ENCODE measurements at regions not wholly inside any gene's neighbourhood (a gene's known extent, or its start where the extent isn't known, plus 50 kb on each side); places are given as distances from the start of the nearest gene placed in this dataset.
"Not testable (repeated sequence)": the region's sequence is repeated elsewhere in the genome, so short reads cannot be mapped to it uniquely, and the experiment has no call there.

DNA sequence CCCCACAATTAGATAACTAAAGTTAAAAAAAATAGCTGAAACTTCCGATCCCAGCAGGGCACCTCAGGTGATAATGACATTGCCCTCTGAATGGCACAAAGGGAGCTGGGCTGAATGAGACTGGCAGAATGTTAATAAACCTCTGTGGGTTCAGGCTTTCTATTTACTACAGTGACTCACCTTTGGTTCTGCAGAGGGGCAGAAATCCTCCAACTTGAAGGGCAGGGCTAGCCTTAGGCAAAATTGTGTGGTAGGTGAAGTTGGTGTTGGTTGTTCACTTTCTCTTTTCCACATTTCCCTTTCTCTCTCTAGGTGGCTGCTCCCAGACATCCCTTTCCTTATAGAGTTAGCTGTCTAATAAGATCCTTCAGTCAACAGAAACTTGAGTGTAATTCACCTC, 625.2 kb downstream of the EPM2A start:
- no peaks in the 10 kb centered on the region for H3K36me3 ChIP-seq
- no peak for DNase-seq (ENCODE audit: low spot score in 2 of 2)
- no peaks in the 10 kb centered on the region for H3K27me3 ChIP-seq
- no peak overlapping the region for H3K27ac ChIP-seq
- TF ChIP-seq, protein P1, sequence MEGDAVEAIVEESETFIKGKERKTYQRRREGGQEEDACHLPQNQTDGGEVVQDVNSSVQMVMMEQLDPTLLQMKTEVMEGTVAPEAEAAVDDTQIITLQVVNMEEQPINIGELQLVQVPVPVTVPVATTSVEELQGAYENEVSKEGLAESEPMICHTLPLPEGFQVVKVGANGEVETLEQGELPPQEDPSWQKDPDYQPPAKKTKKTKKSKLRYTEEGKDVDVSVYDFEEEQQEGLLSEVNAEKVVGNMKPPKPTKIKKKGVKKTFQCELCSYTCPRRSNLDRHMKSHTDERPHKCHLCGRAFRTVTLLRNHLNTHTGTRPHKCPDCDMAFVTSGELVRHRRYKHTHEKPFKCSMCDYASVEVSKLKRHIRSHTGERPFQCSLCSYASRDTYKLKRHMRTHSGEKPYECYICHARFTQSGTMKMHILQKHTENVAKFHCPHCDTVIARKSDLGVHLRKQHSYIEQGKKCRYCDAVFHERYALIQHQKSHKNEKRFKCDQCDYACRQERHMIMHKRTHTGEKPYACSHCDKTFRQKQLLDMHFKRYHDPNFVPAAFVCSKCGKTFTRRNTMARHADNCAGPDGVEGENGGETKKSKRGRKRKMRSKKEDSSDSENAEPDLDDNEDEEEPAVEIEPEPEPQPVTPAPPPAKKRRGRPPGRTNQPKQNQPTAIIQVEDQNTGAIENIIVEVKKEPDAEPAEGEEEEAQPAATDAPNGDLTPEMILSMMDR (IDR thresholded peaks at IDR 0.05) = no peak
- intact Hi-C loops (cut with DNase I) = no loop called here
- no peak overlapping the region for H3K4me3 ChIP-seq
- no peaks in the 10 kb centered on the region for H3K9me3 ChIP-seq
- H3K4me1 ChIP-seq = no peaks in the 10 kb centered on the region

DNA sequence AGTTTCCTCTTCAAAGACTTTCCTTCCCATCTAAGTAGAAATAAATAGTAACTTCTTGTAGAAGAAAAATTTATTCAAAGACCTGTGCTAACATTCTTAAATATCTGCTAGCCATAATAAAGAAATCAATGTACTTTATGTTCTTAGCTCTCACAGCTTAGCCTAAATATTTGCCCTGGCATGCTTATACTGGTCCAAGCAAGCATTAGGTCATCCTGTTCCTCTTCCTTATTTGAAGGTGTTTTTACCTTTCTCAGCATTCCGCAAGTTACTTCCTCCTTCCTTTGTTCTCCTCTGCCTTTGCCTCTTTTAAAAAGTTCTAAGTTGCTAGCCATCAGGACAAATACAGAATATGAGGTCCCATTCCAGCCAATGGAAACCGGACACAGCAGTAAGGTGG, 623.9 kb downstream of the EPM2A start:
- H3K27ac ChIP-seq; H3K27me3 ChIP-seq; H3K9me3 ChIP-seq; H3K4me3 ChIP-seq; intact Hi-C loops (cut with DNase I); DNase-seq (ENCODE audit: low spot score in 2 of 2); H3K36me3 ChIP-seq; H3K4me1 ChIP-seq: not testable (repeated sequence)

DNA sequence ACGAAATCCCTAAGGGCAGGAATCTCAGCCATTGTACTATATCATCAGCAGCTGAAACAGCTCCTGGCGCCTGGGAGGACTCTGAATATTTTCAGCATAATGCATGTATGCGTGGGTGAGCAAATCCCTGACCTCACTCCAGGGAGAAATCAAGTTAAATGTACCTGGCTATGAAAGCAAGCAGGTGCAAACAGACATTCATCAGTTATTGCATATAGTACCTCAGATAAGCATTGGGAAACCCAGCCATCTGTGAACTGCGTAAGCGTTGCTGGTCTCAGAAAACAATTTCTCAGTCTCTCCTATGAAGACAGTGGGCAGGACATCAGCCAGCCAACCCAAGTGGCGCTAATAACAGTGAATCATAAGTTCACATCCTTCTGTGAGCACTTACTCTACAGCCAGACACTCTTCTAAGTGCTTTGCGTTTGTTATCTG, 622.6 kb downstream of the EPM2A start:
- DNase-seq (ENCODE audit: low spot score in 2 of 2) = no peak

DNA sequence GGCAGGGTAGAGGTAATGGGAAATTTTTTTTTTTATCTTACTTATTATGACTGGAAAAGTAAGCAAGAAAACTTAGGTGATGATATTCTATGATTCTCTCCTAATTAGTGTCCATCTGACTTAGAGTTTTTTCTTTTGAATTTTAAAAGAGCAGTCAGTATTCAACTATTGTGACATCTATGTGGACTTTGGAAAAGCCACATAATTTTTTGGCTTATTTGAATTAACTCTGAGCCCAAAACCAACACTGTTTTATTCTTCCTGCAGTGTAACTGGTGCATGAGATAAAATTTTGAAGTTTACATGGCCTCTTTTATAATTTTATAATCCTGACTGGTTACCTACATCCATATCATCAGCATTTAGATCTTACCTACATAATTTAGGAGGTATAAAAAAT, 619.7 kb downstream of the EPM2A start:
- no peak overlapping the region for H3K4me3 ChIP-seq
- H3K9me3 ChIP-seq = no peaks in the 10 kb centered on the region
- TF ChIP-seq, protein P1 (IDR thresholded peaks at IDR 0.05) = no peak
- no peak for DNase-seq (ENCODE audit: low spot score in 2 of 2)
- H3K4me1 ChIP-seq = no peaks in the 10 kb centered on the region
- intact Hi-C loops (cut with DNase I) = no loop called here
- H3K27me3 ChIP-seq = no peaks in the 10 kb centered on the region
- no peak overlapping the region for H3K27ac ChIP-seq
- no peaks in the 10 kb centered on the region for H3K36me3 ChIP-seq

More for the DNA sequence above, 622.6 kb downstream of the EPM2A start:
- Histone ChIP-seq H3K9me3 (no peaks in the 10 kb centered on the region), H3K36me3 (no peaks in the 10 kb centered on the region), H3K4me3 (no peak overlapping the region), H3K4me1 (no peaks in the 10 kb centered on the region), H3K27ac (no peak overlapping the region), H3K27me3 (no peaks in the 10 kb centered on the region)
- intact Hi-C loops (cut with DNase I) = no loop called here
- TF ChIP-seq, protein P1 (IDR thresholded peaks at IDR 0.05) = no peak

DNA sequence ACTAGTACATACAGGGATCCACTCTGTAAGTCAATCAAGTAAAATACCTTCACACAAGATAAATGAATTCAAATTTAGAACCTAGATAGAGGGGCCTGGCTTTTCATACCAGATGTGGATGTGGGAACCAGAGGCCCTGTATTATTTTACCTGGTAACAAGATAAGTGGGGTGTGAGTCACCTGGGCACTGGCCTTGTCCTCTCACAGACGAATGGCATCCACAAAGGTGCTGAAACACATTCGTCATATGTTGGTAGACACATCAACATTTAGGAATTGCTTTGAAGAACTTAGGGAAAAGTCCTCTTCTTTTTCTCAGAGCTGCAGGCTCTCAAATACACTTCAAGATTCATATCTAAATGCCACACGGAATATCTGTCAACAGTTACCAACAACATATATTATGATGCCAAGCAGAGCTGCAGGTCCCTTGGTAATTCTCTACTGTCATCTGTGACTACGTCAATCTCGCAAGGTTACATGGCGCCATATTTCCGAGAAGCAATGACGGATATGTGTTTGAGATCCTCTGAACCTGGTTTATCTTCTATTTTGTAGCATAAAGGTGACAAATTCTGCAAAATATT, 618.6 kb downstream of the EPM2A start:
- H3K27me3 ChIP-seq = no peaks in the 10 kb centered on the region
- no peak for DNase-seq (ENCODE audit: low spot score in 2 of 2)
- no peaks in the 10 kb centered on the region for H3K9me3 ChIP-seq
- intact Hi-C loops (cut with DNase I) = no loop called here
- TF ChIP-seq, protein P1 (IDR thresholded peaks at IDR 0.05) = no peak
- no peaks in the 10 kb centered on the region for H3K36me3 ChIP-seq
- H3K27ac ChIP-seq = no peak overlapping the region
- no peak overlapping the region for H3K4me3 ChIP-seq
- H3K4me1 ChIP-seq = no peaks in the 10 kb centered on the region

DNA sequence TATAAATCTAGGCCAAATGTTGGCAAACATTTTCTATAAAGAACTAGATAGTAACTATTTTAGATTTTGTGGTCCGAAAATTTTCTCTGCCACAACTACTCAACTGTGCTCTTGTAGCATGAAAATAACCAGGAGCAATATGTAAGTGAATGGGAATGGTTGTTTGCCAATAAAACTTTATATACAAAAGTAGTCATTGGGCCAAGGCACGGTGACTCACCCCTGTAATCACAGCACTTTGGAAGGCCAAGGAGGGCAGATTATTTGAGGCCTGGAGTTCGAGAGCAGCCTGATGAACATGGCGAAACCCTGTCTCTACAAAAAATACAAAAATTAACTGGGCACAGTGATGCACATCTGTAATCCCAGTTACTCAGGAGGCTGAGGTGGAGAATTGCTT, 617.1 kb downstream of the EPM2A start:
- intact Hi-C loops (cut with DNase I) = no loop called here
- TF ChIP-seq, protein P1 (IDR thresholded peaks at IDR 0.05) = no peak
- no peak overlapping the region for H3K4me3 ChIP-seq
- no peak for DNase-seq (ENCODE audit: low spot score in 2 of 2)
- no peaks in the 10 kb centered on the region for H3K27me3 ChIP-seq
- H3K36me3 ChIP-seq = no peaks in the 10 kb centered on the region
- H3K4me1 ChIP-seq = no peaks in the 10 kb centered on the region
- no peaks in the 10 kb centered on the region for H3K9me3 ChIP-seq
- H3K27ac ChIP-seq = no peak overlapping the region

All from ascending aorta (tissue), 2 donors.